ENCODE measurements at regions not wholly inside any gene's neighbourhood (a gene's known extent, or its start where the extent isn't known, plus 50 kb on each side); places are given as distances from the start of the nearest gene placed in this dataset.

DNA sequence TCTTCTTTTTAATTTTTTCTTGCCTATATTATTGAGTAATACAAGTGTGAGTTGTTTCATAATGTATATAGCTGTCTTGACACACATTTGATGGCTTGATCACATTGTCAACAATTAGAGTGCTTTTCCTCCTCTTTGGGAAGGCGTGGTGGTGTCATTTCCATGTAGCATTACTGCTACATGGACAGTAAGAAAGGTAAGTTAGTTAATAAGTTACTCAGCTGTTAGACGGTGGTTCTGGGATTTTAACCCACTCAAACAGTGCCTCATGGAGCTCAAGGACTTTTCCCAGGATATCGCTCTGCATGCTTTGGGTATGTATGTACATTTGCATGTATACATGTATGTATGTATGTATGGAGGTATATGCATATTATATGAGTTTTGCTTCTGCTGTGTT, 94.6 kb downstream of the HAPSTR1 start:
- DNase-seq: no peak

- DNase-seq: no peak
Measured at GRCh38 chr16:9188721-9189120, 97.3 kb downstream of the HAPSTR1 start.

DNA sequence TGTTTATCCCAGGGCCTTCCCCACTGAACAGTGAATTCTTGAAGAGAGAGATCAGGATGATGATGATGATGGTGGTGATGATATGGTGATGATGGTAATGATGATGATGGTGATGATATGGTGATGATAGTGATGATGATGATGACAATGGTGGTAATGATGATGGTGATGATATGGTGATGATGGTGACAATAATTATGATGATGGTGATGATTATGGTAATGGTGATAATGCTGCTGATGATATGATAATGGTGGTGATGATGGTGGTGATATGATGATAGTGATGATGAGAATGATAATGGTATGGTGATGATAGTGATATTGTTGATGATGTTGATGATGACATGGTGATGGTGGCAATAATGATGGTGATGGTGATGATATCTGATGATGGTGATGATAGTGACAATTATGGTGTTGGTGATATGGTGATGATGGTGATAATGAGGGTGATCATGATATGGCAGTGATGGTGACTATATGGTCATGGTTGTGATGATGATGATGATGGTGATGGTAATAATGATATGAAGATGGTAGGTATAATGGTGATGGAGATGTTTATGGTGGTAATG, 99.9 kb downstream of the HAPSTR1 start:
- DNase-seq: no peak

DNA sequence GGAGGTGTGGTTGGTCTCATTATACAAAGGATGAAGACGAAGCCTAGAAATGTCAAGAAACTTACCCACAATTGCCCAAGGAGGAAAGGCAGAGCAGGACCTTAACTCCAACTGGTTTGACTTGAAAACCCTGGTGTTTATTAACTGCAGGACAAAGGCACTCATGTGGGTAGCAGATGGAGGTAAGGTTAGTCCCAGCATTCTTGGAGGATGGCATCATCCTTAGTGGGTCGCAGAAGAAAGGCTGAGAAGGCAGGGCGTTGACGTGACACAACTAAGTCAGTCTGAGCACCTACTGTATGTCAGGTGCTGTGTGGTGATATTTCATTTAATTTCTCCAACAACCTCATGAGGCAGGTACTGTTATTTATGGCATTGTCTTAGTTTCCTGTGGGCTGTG, 101.3 kb downstream of the HAPSTR1 start:
- DNase-seq: no peak

- no peak for DNase-seq
Measured at GRCh38 chr16:9195287-9195686, 103.8 kb downstream of the HAPSTR1 start.

DNA sequence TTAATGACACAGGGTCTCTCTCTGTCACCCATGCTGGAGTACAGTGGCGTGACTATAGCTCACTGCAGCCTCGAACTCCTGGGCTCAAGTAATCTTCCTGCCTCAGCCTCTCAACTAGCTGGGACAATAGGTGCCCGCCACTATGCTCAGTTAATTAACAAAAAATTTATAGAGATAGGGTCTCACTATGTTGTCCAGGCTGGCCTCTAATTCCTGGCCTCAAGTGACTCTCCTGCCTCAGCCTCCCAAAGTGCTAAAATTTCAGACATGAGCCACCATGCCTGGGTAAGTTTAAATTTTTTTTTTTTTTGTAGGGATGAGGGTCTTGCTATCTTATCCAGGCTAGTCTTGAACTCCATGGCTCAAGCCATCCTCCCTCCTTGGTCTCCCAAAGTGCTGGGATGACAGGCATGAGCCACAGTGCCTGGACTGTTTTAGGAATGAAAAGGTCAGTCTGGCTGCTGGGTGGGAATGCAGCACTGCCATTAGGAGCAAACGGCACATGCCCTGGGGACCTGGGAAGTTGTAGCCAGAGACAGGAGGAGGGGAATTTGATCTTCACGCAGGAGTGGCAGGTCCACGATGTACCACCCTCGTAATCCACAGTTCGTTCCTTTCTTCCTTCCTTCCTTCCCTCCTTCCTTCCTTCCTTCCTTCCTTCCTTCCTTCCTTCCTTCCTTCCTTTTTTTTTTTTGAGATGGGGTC, 106.7 kb downstream of the HAPSTR1 start:
- DNase-seq: no peak

- no peak for DNase-seq
Measured at GRCh38 chr16:9199311-9199710, 107.9 kb downstream of the HAPSTR1 start.

GRCh38 chr16:9199751-9200150, 108.3 kb downstream of the HAPSTR1 start:
- DNase-seq: no peak

- DNase-seq: no peak
Measured at GRCh38 chr16:9203956-9204355, 112.5 kb downstream of the HAPSTR1 start.

DNA sequence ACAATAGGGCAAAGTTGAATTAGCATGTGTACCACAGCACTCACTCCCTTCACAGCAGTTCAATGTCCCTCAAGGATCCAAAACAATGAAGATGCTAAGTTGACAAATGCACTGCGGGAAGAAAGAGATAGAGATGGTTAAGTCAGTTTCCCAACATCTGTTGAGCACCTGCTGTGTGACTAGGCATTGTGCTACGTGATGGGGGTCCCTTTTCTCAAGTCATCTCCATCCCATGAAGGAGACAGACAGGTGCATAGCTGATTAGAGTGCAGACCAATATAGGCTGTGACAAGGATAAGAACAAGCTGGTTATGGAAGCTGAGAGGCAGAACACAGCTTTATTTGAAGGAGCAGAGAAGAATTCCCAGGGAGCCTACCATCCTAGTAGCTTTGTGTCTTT, 114.2 kb downstream of the HAPSTR1 start:
- no peak for DNase-seq

GRCh38 chr16:9206156-9206555, 114.7 kb downstream of the HAPSTR1 start:
- no peak for DNase-seq

GRCh38 chr16:9212621-9213020, 121.2 kb downstream of the HAPSTR1 start:
- DNase-seq: no peak

DNA sequence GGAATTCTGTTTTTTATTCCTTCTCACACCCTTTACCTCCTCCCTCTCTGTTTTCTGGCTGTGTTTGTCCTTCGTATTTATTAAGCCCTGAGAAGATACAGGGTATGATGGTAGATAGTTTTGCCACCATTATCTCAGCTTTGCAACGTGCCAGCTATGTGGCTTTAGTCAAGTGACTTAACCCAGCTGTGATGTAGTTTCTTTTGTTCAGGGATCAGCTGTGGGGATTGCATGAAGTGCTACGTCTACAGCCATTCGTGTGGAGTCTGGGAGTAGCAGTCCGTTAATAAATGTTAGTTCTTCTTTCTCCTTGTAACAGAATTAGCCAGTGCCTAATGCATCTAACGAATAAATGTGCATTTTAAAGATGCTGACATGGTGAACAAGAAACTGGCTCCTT, 128.4 kb downstream of the HAPSTR1 start:
- DNase-seq: no peak

DNA sequence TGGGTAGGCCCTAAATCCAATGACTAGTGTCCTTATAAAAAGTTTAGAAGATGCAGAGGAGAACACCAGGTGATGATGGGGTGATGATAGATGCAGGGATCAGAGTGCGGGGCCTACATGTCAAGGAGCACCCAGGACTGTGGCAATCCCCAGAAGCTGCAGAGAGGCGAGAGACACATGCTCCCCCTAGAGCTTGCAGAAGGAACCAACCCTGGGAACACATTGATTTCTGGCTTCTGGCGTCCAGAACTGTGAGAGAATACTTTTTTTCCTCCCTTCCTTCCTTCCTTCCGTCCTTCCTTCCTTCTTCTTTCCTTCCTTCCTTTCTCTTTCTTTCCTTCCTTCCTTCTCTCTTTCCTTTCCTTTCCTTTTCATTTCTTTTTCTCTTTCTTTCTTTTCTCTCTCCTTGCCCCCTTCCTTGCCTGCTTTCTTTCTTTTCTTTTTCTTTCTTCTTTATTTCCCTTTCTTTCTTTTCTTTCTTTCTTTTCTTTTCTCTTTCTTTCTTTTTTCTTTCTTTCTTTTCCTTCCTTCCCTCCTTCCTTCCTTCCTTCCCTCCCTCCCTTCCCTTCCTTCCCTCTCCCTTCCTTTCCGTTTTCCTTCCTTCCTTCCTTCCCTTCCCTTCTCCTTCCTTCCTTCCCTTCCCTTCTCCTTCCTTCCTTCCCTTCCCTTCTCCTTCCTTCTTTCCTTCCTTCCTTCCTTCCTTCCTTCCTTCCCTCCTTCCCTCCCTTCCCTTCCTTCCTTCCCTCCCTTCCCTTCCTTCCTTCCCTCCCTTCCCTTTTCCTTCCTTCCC, 134.3 kb downstream of the HAPSTR1 start:
- no peak for DNase-seq

DNA sequence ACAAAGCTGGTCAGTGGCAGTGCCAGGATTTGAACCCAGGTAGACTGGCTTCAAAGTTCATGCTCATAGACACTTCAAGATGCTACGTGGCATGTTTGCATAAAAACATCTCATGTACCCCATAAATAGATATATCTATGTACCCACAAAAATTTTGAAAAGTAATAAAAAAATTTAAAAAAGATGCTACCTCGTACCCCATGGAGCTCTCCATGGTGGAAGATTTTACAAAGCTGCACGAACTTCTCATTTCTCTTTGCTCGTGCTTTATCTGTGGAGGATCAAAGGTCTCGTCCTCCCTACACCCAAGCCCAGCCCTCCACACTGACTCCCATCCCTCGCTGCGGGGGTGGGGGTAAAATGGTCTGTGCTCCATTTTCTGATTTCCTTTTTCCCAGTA, 135.5 kb downstream of the HAPSTR1 start:
- DNase-seq: no peak

DNA sequence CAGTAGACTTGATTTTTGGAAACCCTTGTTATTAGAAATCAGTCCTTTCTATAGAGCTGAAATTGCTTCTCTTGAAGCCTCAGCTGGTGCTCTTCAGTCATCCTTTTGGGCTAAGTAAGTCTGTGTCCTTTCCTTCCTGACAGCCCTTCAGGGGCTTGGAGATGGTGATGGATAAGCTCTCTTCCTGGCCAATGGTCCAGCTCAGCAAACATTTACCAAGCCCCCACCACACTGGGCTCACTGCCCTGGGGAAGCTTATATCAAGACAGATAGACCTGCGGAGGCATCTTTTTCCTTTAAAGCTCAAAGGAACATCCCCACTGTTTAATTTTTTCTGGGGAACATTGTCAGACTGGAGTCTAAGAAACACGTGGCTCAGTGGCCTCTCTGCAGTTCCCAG, 139.6 kb downstream of the HAPSTR1 start:
- DNase-seq: no peak

DNA sequence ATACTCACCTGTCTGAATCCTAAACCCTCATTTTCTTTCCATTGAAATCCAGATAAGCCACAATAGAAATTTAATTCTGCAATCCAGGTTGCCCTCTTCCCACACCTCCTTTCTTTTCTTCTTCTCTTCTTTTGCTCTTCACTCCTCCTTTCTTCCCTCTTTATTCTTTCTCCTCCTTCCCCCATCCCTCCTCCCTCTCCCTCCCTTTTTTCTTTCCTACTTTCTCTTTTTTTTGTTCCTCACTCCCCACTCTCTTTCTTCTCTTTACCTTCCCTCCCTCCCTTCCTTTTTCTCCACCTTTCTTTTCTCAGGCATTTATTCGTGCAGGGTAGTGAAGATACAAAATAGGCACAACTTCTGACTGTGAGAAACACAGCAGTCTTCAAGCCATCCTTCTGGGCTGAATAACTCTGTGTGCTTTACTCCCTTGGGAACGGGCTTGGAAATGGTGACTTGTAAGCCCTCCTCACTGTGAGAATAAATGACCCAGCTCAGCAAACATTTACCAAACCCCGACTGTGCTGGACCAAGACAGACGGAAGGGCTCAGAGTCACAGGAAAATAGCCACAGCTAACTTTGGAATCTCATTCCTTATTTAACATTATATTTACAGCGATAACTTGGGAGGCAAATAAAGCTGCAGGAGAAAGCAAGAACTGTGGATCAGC, 140.8 kb downstream of the HAPSTR1 start:
- no peak for DNase-seq

GRCh38 chr16:9235867-9236266, 144.4 kb downstream of the HAPSTR1 start:
- DNase-seq: no peak

DNA sequence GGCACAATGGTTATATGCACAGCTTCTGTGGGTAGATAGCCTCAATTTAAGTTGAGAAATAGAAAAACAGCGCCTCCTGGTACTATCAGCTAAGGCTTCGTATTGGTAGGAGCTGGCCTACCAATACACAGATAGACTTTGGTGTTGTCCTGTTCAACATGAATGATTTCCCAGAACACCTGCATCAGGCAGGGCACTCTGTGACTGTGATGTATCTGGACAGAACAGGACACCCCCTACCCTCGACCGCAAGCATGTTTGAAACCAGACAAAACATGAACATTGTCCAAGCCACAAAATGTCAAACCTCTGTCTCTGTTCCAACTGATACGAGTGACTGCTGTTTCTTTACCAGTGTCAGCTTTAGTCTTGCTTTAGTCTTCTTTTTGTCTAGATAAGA, 144.9 kb downstream of the HAPSTR1 start:
- no peak for DNase-seq

- DNase-seq: no peak
Measured at GRCh38 chr16:9238346-9238745, 146.9 kb downstream of the HAPSTR1 start.

GRCh38 chr16:9241177-9241576, 149.7 kb downstream of the HAPSTR1 start:
- DNase-seq: no peak

DNA sequence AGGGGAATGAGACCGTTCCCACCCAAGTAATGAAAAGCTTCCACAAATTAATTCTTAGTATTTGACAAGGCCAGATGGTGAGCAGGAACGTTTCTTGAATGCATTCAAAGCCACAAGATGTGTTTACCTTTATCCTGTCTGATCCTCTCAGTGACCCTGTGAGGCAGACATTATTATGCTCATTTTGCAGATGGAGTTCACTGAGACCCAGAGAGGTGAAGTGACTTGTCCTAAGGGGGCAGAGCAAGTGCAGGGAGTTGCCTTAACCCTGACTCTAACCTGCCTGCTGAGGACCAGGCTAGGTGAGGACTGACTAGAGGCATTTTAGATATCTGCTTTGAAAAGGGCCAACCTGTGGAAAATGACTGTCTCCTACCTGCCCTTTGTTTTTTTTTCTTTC, 156.7 kb downstream of the HAPSTR1 start:
- DNase-seq: no peak

DNA sequence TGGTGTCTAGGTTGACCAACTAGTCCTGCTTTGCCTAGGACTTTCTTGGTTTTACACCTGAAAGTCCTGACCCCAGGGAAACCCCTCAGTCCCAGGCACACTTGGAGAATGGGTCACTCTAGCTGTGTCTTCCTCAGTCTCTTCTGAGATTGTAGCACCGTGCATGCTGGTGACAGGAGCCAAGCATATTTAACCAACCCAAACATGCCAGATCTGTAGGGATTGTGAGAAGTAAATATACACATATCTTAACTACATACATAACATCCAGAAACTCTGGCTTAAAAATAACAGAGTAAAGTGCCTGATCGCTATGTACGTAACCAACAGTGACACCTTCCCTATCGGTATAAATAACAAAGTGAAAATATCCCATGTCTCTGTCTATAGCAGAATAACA, 158.1 kb downstream of the HAPSTR1 start:
- DNase-seq: no peak

Measured in renal pelvis (tissue), 1 donor.